GM12878 (cell line): ENCODE measurements at regions not wholly inside any gene's neighbourhood (a gene's known extent, or its start where the extent isn't known, plus 50 kb on each side); places are given as distances from the start of the nearest gene placed in this dataset.

ENCODE experiments used
- ATAC-seq: fragments of 200-7000 bp; cut with Tn5 transposase; 3 replicates; pipeline ENCODE4 v1.9.1; 2020; ENCODE audit warnings: mild to moderate bottlenecking, moderate library complexity
- BruUV-seq: library from RNA; stranded (reverse); fragments of 400-500 nt; replicated peaks from 2 replicates; lab custom pipeline; 2021; lab: Mats Ljungman, UMichigan
- CTCF ChIA-PET: fragments of 300-600 bp; sonication (Branson Sonifier 250); formaldehyde crosslinking; extraction: SDS; loops from one replicate; lab custom pipeline; 2021; ENCODE audit warnings: inconsistent platforms; lab: Yijun Ruan, JAX
- POLR2A ChIA-PET: fragments of 350-600 bp; formaldehyde crosslinking; extraction: SDS; loops from one replicate; lab custom pipeline; 2021; ENCODE audit warnings: inconsistent platforms; lab: Charles Lee
- RAD21 ChIA-PET: fragments of 300-600 bp; sonication (Branson Sonifier 250); formaldehyde crosslinking; loops from one replicate; lab custom pipeline; 2023; ENCODE audit warnings: antibody characterized with exemption; ENCODE audit not compliant: unreplicated experiment; lab: Charles Lee
- SMC1A ChIA-PET: fragments of 300-600 bp; sonication (Branson Sonifier 250); formaldehyde crosslinking; loops from one replicate; lab custom pipeline; 2023; ENCODE audit not compliant: unreplicated experiment, uncharacterized antibody; lab: Charles Lee
- DNase-seq: peaks from one replicate; pipeline ENCODE4 v3.0.0-alpha.2; 2011; ENCODE audit warnings: low read depth, low spot score
- FAIRE-seq: peaks from 3 replicates; lab custom pipeline; 2011; peaks lifted over from hg19 to GRCh38; lab: Jason Lieb, UNC
- H2AFZ ChIP-seq: 2 replicates; pipeline ENCODE4 v1.6.0; 2011; ENCODE audit warnings: low read depth, low read length, control low read depth; ENCODE audit not compliant: control insufficient read depth
- H3K27ac ChIP-seq: 2 replicates; pipeline ENCODE4 v1.5.1; 2011; ENCODE audit warnings: control low read depth; ENCODE audit not compliant: control insufficient read depth, insufficient read depth
- H3K27me3 ChIP-seq, 2 experiments: replicated peaks in 1 of 2; 2 replicates each; pipeline versions ENCODE4 v1.6.0 to v1.6.1; 2011; ENCODE audit warnings: low read length in 1 of 2; ENCODE audit not compliant: control insufficient read depth in 2 of 2, insufficient read depth in 2 of 2
- H3K36me3 ChIP-seq, 2 experiments: 2 replicates each; pipeline ENCODE4 v1.5.1; 2011; ENCODE audit warnings: low read length in 1 of 2; ENCODE audit not compliant: control insufficient read depth in 2 of 2, insufficient read depth in 2 of 2
- H3K4me1 ChIP-seq: 2 replicates; pipeline ENCODE4 v1.6.1; 2011; ENCODE audit warnings: mild to moderate bottlenecking, low read length, moderate library complexity, mixed read lengths; ENCODE audit not compliant: control insufficient read depth, insufficient read depth
- H3K4me2 ChIP-seq: 2 replicates; pipeline ENCODE4 v1.6.0; 2011; ENCODE audit warnings: control low read depth; ENCODE audit not compliant: control insufficient read depth, insufficient read depth
- H3K4me3 ChIP-seq: fragments of 200-600 bp; sonication (generic); 2 replicates; pipeline ENCODE4 v1.5.1; 2016
- H3K79me2 ChIP-seq: 2 replicates; pipeline ENCODE4 v1.6.0; 2011; ENCODE audit warnings: low read length; ENCODE audit not compliant: control insufficient read depth, insufficient read depth
- H3K9ac ChIP-seq: 2 replicates; pipeline ENCODE4 v1.8.0; 2011; ENCODE audit warnings: low read length, control low read depth, mixed read lengths; ENCODE audit not compliant: control insufficient read depth, insufficient read depth
- H3K9me3 ChIP-seq: replicated peaks from 3 replicates; pipeline ENCODE4 v1.5.1; 2011; ENCODE audit warnings: mild to moderate bottlenecking, low read length; ENCODE audit not compliant: control insufficient read depth, insufficient read depth
- H4K20me1 ChIP-seq: 2 replicates; pipeline ENCODE4 v1.6.0; 2011; ENCODE audit not compliant: control insufficient read depth, insufficient read depth
- CBX5 ChIP-seq: sonication (generic); IDR thresholded peaks from 2 replicates; pipeline ENCODE4 v1.6.1; 2016; ENCODE audit warnings: low read depth, moderate library complexity, mild to moderate bottlenecking, inconsistent platforms
- HDGF ChIP-seq: fragments of 450-650 bp; IDR thresholded peaks from 2 replicates; pipeline ENCODE4 v1.6.1; 2016; ENCODE audit warnings: antibody characterized with exemption
- MEF2A ChIP-seq: IDR thresholded peaks from 2 replicates; pipeline ENCODE4 v1.6.1; 2011; ENCODE audit warnings: low read depth, mild to moderate bottlenecking, low read length, moderate library complexity; ENCODE audit not compliant: insufficient read depth
- POLR2A ChIP-seq: IDR thresholded peaks from 2 replicates; pipeline ENCODE4 v1.6.1; 2011; ENCODE audit warnings: low read depth, mild to moderate bottlenecking, low read length
- SREBF2 ChIP-seq: IDR thresholded peaks from 2 replicates; pipeline ENCODE4 v1.6.1; 2012; ENCODE audit warnings: mild to moderate bottlenecking, low read length
- YY1 ChIP-seq: IDR thresholded peaks from 2 replicates; pipeline ENCODE4 v1.6.1; 2011; ENCODE audit warnings: low read depth, mild to moderate bottlenecking, low read length
- WGBS: methylation state at CpG from one replicate; pipeline ENCODE4 v1.1.6; 2016; ENCODE audit warnings: low lambda C conversion rate; ENCODE audit not compliant: insufficient replicate concordance, insufficient coverage; ENCODE audit errors: missing lambda C conversion rate; 5-methylcytosine and 5-hydroxymethylcytosine counted together
- in situ Hi-C: fragments of 300-500 bp; cut with MboI; formaldehyde crosslinking; loops from 9 replicates; pipeline ENCODE4 v1.14.3; 2018; ENCODE audit warnings: mixed read lengths
- intact Hi-C: fragments of 100-400 bp; cut with micrococcal nuclease; formaldehyde crosslinking; loops from one replicate; pipeline ENCODE4 v1.14.2; 2022; ENCODE audit not compliant: unreplicated experiment
- TF ChIP-seq, protein P1 (sequence below), 3 experiments: IDR thresholded peaks in 2 of 3; conservative IDR thresholded peaks in 1 of 3; 2 replicates each; pipeline ENCODE4 v1.5.1; 2011; ENCODE audit warnings: low read depth in 3 of 3, low read length in 3 of 3, mild to moderate bottlenecking in 3 of 3, control low read depth in 2 of 3, moderate library complexity in 2 of 3, inconsistent platforms in 1 of 3, mixed read lengths in 1 of 3; ENCODE audit not compliant: control insufficient read depth in 2 of 3, insufficient read depth in 1 of 3; ENCODE audit errors: extremely low read depth in 1 of 3
- TF ChIP-seq, protein P2 (sequence below): IDR thresholded peaks from 2 replicates; pipeline ENCODE4 v1.6.1; 2011; ENCODE audit warnings: borderline replicate concordance, low read depth, mild to moderate bottlenecking, moderate library complexity, low read length; ENCODE audit not compliant: insufficient read depth, poor library complexity, severe bottlenecking

- TF ChIP-seq MEF2A (no peak), HDGF (no peak), CBX5 (no peak), YY1 (no peak), POLR2A (no peak), SREBF2 (no peak)
- TF ChIP-seq, protein P1, sequence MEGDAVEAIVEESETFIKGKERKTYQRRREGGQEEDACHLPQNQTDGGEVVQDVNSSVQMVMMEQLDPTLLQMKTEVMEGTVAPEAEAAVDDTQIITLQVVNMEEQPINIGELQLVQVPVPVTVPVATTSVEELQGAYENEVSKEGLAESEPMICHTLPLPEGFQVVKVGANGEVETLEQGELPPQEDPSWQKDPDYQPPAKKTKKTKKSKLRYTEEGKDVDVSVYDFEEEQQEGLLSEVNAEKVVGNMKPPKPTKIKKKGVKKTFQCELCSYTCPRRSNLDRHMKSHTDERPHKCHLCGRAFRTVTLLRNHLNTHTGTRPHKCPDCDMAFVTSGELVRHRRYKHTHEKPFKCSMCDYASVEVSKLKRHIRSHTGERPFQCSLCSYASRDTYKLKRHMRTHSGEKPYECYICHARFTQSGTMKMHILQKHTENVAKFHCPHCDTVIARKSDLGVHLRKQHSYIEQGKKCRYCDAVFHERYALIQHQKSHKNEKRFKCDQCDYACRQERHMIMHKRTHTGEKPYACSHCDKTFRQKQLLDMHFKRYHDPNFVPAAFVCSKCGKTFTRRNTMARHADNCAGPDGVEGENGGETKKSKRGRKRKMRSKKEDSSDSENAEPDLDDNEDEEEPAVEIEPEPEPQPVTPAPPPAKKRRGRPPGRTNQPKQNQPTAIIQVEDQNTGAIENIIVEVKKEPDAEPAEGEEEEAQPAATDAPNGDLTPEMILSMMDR (IDR thresholded peaks at IDR 0.05 in 2 of 3, conservative IDR thresholded peaks at IDR 0.05 in 1 of 3; ENCODE audit: control insufficient read depth in 2 of 3, extremely low read depth in 1 of 3, insufficient read depth in 1 of 3, low read depth in 3 of 3, low read length in 3 of 3): no peak
- TF ChIP-seq, protein P2, sequence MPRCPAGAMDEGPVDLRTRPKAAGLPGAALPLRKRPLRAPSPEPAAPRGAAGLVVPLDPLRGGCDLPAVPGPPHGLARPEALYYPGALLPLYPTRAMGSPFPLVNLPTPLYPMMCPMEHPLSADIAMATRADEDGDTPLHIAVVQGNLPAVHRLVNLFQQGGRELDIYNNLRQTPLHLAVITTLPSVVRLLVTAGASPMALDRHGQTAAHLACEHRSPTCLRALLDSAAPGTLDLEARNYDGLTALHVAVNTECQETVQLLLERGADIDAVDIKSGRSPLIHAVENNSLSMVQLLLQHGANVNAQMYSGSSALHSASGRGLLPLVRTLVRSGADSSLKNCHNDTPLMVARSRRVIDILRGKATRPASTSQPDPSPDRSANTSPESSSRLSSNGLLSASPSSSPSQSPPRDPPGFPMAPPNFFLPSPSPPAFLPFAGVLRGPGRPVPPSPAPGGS: no peak
- WGBS: 19% methylated on average over 5 of the region's 5 CpGs
- in situ Hi-C loops: no loop called here
- SMC1A ChIA-PET: interaction anchor here (0.6 to 0.7 kb wide), 2 partner anchors 281 to 522 kb away, joined by 3 read pairs; no protein-coding TSS in a partner anchor
- Histone ChIP-seq H3K4me2 (no peak overlapping the region), H3K79me2 (no peaks in the 10 kb centered on the region), H3K9me3 (no peaks in the 10 kb centered on the region), H3K36me3 (no peaks in the 10 kb centered on the region), H3K27me3 (no peaks in the 10 kb centered on the region; a peak in 1 of 4 replicates), H3K27ac (no peak overlapping the region), H4K20me1 (no peaks in the 10 kb centered on the region), H3K4me1 (no peaks in the 10 kb centered on the region), H3K4me3 (no peak overlapping the region), H2AFZ (no peak overlapping the region), H3K9ac (no peak overlapping the region)
- CTCF ChIA-PET: no interaction called here
- FAIRE-seq: no peak
- BruUV-seq: no TSS peak
- DNase-seq: no peak
- ATAC-seq: no peak
- POLR2A ChIA-PET: no interaction called here
- RAD21 ChIA-PET: no interaction called here
- intact Hi-C loops: no loop called here
Measured at GRCh38 chr3:157912514-157913451, 193.4 kb downstream of the SHOX2 start.
